Epithelial cell of prostate (primary cell): ENCODE measurements at regions not wholly inside any gene's neighbourhood (a gene's known extent, or its start where the extent isn't known, plus 50 kb on each side); places are given as distances from the start of the nearest gene placed in this dataset.
A peak's percentile ranks its signal among the peaks of the same experiment; 100 is the strongest.

Experiments
- DNase-seq: peaks from one replicate; pipeline ENCODE4 v3.0.0-alpha.2; 2011; ENCODE audit warnings: low read depth, low spot score
- H3K27ac ChIP-seq: fragments of 450-650 bp; 2 replicates; pipeline ENCODE4 v1.5.1; 2017; ENCODE audit warnings: mild to moderate bottlenecking

DNA sequence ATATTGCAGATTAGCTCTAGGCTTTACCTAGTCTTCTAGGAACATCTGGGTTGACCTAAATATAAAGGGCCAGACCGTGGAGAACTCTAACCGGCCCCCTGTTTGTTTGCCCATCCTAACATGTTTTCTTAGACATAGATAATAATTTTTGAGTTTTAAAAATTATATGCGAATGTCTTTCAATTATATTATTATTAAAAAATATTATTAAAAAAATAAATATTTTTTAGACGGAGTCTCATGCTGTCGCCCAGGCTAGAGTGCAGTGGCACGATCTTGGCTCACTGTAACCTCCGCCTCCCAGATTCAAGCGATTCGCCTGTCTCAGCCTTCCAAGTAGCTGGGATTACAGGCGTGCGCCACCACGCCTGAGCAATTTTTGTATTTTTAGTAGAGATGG, 318.5 kb downstream of the INHBA start:
- DNase-seq: no peak
- H3K27ac ChIP-seq: no peak overlapping the region

DNA sequence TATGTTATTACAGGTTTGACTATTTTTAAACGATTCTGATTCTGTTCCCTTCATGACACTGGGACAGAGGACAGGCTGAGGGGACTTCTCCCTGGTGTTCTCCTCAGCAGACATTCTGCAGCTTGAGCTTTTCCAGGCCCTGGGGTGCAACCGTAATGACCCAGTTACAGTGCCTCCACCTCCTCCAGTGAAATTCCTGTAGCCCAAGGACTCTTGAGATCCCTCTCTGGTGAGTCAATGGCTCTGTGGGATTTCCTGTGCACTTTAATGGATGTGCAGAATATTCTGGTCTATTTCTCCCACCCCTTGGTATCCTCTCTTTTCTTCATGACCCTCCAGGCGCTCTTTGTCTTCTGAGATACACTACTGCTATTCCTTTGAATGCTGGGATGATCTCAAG, 319.3 kb downstream of the INHBA start:
- H3K27ac ChIP-seq: no peak overlapping the region

GRCh38 chr7:41378156-41378555, 324.7 kb downstream of the INHBA start:
- no peak overlapping the region for H3K27ac ChIP-seq
- no peak for DNase-seq

More for the DNA sequence above, 319.3 kb downstream of the INHBA start:
- no peak for DNase-seq

GRCh38 chr7:41375582-41375981, 327.3 kb downstream of the INHBA start:
- H3K27ac ChIP-seq: no peak overlapping the region
- no peak for DNase-seq

DNA sequence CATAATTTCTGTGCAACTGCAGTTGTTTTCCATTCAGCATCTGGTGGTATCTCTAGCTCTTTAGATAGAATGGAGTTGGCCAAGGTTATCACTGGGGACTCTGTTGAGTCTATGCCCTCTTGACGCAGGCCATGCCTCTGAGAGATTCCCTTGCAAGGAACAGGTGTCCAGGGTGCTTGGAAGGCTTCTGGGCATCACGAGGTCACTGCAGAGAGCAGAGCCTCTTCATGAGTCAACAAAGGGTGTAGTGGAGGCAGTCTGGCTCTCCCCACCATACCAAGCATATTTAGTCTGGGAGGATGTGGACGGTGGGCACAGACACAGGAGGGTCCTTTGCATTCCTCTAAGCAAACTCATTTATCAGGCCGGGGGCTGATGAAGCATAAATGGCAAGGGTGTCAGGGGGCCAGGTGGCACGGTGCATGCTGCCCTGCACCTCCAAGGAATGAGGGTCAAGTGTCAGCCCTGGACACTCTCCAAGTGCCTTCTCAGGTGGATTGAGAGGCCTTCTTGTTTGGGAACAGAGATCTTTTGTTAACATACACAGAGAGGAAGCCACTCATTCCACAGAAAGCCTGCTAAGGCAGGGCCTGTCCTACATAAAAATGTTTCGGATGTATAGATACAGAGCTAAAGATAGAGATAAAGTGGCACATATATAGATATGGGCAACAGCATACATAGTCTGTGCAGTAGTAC, 328.6 kb downstream of the INHBA start:
- no peak overlapping the region for H3K27ac ChIP-seq
- DNase-seq: no peak

GRCh38 chr7:41367967-41368882, 334.7 kb downstream of the INHBA start:
- no peak overlapping the region for H3K27ac ChIP-seq
- no peak for DNase-seq

DNA sequence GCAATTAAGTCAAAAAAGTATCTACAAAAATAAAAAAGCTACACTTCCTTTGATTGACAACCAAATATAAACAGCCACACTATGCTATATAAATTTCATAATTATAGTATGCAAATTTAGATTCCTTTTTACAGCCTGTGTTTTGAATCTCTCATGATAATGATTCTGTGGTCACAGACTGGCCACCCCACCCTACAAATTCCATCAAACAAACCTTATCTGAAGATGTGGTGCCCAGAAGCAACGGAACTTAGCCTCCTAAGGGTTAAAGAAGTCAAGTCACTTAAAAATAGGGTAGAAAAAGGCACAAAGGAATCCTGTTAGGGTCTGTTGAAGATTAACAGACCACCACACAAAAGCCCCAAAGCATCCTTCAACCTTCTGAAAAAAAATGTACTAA, 351.8 kb downstream of the INHBA start:
- no peak for DNase-seq
- H3K27ac ChIP-seq: no peak overlapping the region

GRCh38 chr7:41346878-41347277, 356.0 kb downstream of the INHBA start:
- no peak for DNase-seq
- no peak overlapping the region for H3K27ac ChIP-seq

GRCh38 chr7:41339913-41340676, 362.8 kb downstream of the INHBA start:
- H3K27ac ChIP-seq: no peak overlapping the region
- DNase-seq: no peak

GRCh38 chr7:41336981-41337380, 365.9 kb downstream of the INHBA start:
- DNase-seq: no peak

DNA sequence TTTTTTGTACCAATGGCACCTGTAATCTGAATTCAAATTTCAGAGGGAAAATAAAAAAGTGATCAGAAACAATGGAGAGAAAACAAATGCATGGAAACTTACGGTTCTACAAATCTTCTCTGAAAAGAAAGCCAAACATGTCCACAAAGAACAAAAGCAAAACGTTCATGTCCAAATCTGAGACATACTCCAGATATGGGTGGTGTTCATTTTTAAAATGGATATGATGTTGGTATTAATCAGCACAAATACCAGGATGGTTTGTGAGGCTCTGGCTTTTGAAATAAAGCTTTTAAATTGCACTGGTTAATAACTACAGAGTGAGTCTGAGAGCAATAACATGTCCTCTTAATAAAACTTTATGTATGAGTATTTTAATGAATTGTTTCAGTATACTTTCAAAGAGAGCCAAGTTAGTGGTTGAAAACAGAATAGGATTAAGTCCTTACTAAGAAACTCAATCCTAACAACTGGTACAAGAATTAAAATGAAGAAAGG, 366.4 kb downstream of the INHBA start:
- no peak for DNase-seq
- peak overlapping the region; percentile 10 for H3K27ac ChIP-seq

More at GRCh38 chr7:41336981-41337380, 365.9 kb downstream of the INHBA start:
- H3K27ac ChIP-seq: peak overlapping the region; percentile 10

DNA sequence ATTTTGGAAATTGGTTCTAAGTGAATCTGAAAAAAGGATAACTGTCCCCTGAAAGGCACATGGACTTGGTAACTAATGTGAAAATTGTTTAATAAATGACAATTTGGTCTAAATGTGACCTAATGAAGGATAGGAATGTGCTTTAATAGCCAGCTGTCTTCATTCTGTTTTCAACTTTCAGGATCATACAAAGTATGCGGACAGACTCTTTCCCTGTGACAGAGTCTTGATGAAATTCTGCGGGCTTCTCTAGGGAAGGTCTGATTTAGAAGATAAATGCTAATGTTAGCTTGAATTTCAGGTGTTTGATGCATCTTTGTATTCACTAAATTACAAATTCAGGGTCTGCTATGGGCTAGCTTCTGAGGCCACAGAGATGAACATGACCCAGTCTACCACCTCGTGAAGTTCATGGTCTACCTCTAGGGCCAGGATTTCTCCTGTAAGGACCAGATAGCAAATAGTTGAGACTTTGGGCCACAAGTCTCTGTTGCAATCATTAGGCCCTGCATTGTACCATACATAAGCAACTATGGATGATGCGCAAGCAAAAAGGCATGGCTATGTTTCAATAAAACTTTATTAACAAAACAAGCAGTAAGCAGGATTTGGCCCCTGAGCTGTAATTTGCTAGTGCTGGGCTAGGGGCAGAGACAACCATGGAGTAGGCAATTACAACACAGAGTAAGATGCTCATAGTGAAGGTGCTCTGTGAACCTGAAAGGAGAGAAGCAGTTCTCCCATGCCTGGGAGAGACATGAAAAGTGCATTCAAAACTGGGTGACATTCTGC, 368.6 kb downstream of the INHBA start:
- H3K27ac ChIP-seq: no peak overlapping the region

GRCh38 chr7:41333511-41333910, 369.4 kb downstream of the INHBA start:
- no peak overlapping the region for H3K27ac ChIP-seq
- no peak for DNase-seq

More for the DNA sequence above, 368.6 kb downstream of the INHBA start:
- no peak for DNase-seq

GRCh38 chr7:41331194-41331593, 371.7 kb downstream of the INHBA start:
- H3K27ac ChIP-seq: no peak overlapping the region
- DNase-seq: no peak

- no peak for DNase-seq
- H3K27ac ChIP-seq: no peak overlapping the region
Observed at GRCh38 chr7:41328544-41328943, 374.3 kb downstream of the INHBA start.

GRCh38 chr7:41328131-41328530, 374.8 kb downstream of the INHBA start:
- H3K27ac ChIP-seq: no peak overlapping the region
- DNase-seq: no peak

GRCh38 chr7:41326616-41327015, 376.3 kb downstream of the INHBA start:
- DNase-seq: no peak
- no peak overlapping the region for H3K27ac ChIP-seq

DNA sequence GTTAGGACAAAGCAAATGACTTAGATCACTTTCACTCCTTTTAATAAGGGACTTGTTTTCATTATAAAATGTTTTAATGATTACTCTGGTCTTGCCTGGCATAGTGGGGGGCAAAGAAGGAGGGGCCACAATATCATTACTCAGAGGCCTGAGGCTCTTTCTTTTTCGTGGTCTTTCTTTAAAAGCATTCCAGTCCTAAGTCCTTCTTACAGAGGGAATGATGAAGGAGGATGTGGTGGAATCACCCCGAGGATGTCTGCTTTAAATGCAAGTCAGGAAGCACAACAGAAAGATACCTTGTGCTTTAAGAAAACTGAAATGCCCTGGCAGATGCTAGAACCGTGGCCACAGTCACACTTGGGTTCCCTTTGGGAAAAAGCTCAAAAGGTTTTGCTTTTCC, 379.1 kb downstream of the INHBA start:
- no peak overlapping the region for H3K27ac ChIP-seq
- no peak for DNase-seq

- DNase-seq: no peak
- no peak overlapping the region for H3K27ac ChIP-seq
Observed at GRCh38 chr7:41319581-41319980, 383.3 kb downstream of the INHBA start.

GRCh38 chr7:41316410-41316809, 386.5 kb downstream of the INHBA start:
- no peak for DNase-seq
- H3K27ac ChIP-seq: no peak overlapping the region
